Calu3 (cell line): ENCODE measurements at regions not wholly inside any gene's neighbourhood (a gene's known extent, or its start where the extent isn't known, plus 50 kb on each side); places are given as distances from the start of the nearest gene placed in this dataset.

Experiments used
- BruUV-seq: library from RNA; stranded (reverse); fragments of 400-500 nt; replicated peaks from 2 replicates; lab custom pipeline; 2021; lab: Mats Ljungman, UMichigan
- CTCF ChIA-PET: fragments of 300-600 bp; sonication (Branson Sonifier 250); formaldehyde crosslinking; loops from one replicate; lab custom pipeline; 2022; ENCODE audit warnings: antibody characterized with exemption; lab: Charles Lee
- DNase-seq: peaks from one replicate; pipeline ENCODE4 v3.0.0; 2022
- H3K27ac Mint-ChIP-seq: one replicate; pipeline ENCODE4 v1.8.0; 2022; ENCODE audit warnings: mixed read lengths; ENCODE audit not compliant: unreplicated experiment
- H3K27me3 Mint-ChIP-seq: one replicate; pipeline ENCODE4 v1.8.0; 2022; ENCODE audit warnings: mixed read lengths; ENCODE audit not compliant: unreplicated experiment
- H3K36me3 Mint-ChIP-seq: one replicate; pipeline ENCODE4 v1.8.0; 2022; ENCODE audit warnings: mild to moderate bottlenecking, moderate library complexity, mixed read lengths; ENCODE audit not compliant: insufficient read depth, unreplicated experiment
- H3K4me1 Mint-ChIP-seq: one replicate; pipeline ENCODE4 v1.8.0; 2022; ENCODE audit warnings: mild to moderate bottlenecking, low read depth, mixed read lengths; ENCODE audit not compliant: unreplicated experiment
- H3K4me3 Mint-ChIP-seq: one replicate; pipeline ENCODE4 v1.8.0; 2022; ENCODE audit warnings: mild to moderate bottlenecking, low read depth, moderate library complexity, mixed read lengths; ENCODE audit not compliant: unreplicated experiment
- H3K9me3 Mint-ChIP-seq: one replicate; pipeline ENCODE4 v1.8.0; 2022; ENCODE audit warnings: low read depth, mixed read lengths; ENCODE audit not compliant: unreplicated experiment
- intact Hi-C: fragments of 100-400 bp; cut with micrococcal nuclease; formaldehyde crosslinking; loops from one replicate; pipeline ENCODE4 v1.10.0; 2022; ENCODE audit not compliant: unreplicated experiment
- TF ChIP-seq, protein P1 (sequence below): fragments of 200-600 bp; IDR thresholded peaks from one replicate; pipeline ENCODE4 v1.8.0; 2022; ENCODE audit warnings: antibody characterized with exemption; ENCODE audit not compliant: unreplicated experiment

- Mint-ChIP-seq H3K36me3 (peaks cover 7% of the 10 kb centered on the region), H3K27me3 (no peaks in the 10 kb centered on the region), H3K9me3 (peaks cover 3% of the 10 kb centered on the region), H3K27ac (peak overlapping the region; percentile 21), H3K4me3 (no peak overlapping the region), H3K4me1 (peaks cover 83% of the 10 kb centered on the region)
- intact Hi-C loops, result loop anchor here (10.0 kb wide), 1 partner anchor 618 kb away; no protein-coding TSS in a partner anchor
- TF ChIP-seq, protein P1, sequence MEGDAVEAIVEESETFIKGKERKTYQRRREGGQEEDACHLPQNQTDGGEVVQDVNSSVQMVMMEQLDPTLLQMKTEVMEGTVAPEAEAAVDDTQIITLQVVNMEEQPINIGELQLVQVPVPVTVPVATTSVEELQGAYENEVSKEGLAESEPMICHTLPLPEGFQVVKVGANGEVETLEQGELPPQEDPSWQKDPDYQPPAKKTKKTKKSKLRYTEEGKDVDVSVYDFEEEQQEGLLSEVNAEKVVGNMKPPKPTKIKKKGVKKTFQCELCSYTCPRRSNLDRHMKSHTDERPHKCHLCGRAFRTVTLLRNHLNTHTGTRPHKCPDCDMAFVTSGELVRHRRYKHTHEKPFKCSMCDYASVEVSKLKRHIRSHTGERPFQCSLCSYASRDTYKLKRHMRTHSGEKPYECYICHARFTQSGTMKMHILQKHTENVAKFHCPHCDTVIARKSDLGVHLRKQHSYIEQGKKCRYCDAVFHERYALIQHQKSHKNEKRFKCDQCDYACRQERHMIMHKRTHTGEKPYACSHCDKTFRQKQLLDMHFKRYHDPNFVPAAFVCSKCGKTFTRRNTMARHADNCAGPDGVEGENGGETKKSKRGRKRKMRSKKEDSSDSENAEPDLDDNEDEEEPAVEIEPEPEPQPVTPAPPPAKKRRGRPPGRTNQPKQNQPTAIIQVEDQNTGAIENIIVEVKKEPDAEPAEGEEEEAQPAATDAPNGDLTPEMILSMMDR, result no peak
- CTCF ChIA-PET, result interaction anchor here (0.6 to 2.1 kb wide), 8 partner anchors 11 to 1075 kb away, joined by 3 to 14 read pairs (median 4); no protein-coding TSS in a partner anchor
- no TSS peak for BruUV-seq
- DNase-seq, result no peak
These were observed 780.8 kb upstream of the GOLIM4 start for GRCh38 chr3:168876346-168877035.

- Mint-ChIP-seq H3K36me3 (peaks cover 10% of the 10 kb centered on the region), H3K27ac (peak overlapping the region; percentile 45), H3K4me1 (peaks cover 84% of the 10 kb centered on the region), H3K27me3 (no peaks in the 10 kb centered on the region), H3K4me3 (no peak overlapping the region), H3K9me3 (peaks cover 3% of the 10 kb centered on the region)
- TF ChIP-seq, protein P1, result no peak
- DNase-seq, result no peak
- BruUV-seq, result no TSS peak
- intact Hi-C loops, result loop anchor here (5.0 to 10.0 kb wide), 3 partner anchors 154 to 622 kb away; no protein-coding TSS in a partner anchor
- CTCF ChIA-PET, result no interaction called here
These were observed 777.1 kb upstream of the GOLIM4 start for GRCh38 chr3:168872826-168873225.

DNA sequence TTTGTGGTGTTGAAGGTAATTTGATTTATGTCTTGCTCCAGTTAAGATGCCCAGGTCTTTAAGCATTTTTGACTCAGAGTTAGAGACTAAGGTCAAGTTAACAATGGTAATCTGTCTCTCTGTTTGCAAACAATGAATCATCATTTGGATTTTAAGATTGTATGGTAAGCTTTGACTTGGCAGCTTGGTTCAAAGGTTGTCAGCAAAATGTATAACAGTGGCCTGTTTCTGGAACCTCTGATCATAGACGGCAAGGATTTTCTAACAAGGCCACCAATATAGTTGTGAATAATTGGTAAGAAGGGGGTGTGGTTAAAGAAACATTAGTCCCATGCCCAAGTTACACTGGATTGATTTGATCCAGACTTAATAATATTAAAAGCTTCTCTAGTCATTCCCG is 775.2 kb upstream of the GOLIM4 start:
- H3K36me3 Mint-ChIP-seq, result peaks cover 8% of the 10 kb centered on the region
- TF ChIP-seq, protein P1, result no peak
- intact Hi-C loops, result loop anchor here (2.0 to 10.0 kb wide), 7 partner anchors 18 to 798 kb away; no protein-coding TSS in a partner anchor
- peak overlapping the region; percentile 78 for H3K27ac Mint-ChIP-seq
- CTCF ChIA-PET, result interaction anchor here (0.8 to 2.0 kb wide), 6 partner anchors 11 to 1096 kb away, joined by 3 to 8 read pairs (median 4); partner anchors contain the start of gene SEC62
- H3K4me3 Mint-ChIP-seq, result peak overlapping the region; percentile 20
- H3K9me3 Mint-ChIP-seq, result peaks cover 3% of the 10 kb centered on the region
- BruUV-seq, result no TSS peak
- DNase-seq, result peak; percentile 41
- H3K4me1 Mint-ChIP-seq, result peaks cover 86% of the 10 kb centered on the region
- H3K27me3 Mint-ChIP-seq, result no peaks in the 10 kb centered on the region

- peak; percentile 34 for DNase-seq
- intact Hi-C loops, result loop anchor here (2.0 to 10.0 kb wide), 3 partner anchors 267 to 880 kb away; no protein-coding TSS in a partner anchor
- CTCF ChIA-PET, result interaction anchor here (0.6 to 3.1 kb wide), 19 partner anchors 10 to 881 kb away, joined by 3 to 28 read pairs (median 5); no protein-coding TSS in a partner anchor
These were observed 769.4 kb upstream of the GOLIM4 start for GRCh38 chr3:168865022-168865551.

More at GRCh38 chr3:168865022-168865551, 769.4 kb upstream of the GOLIM4 start:
- peak overlapping the region; percentile 49 for H3K4me3 Mint-ChIP-seq
- H3K27ac Mint-ChIP-seq, result no peak overlapping the region
- H3K9me3 Mint-ChIP-seq, result no peaks in the 10 kb centered on the region
- TF ChIP-seq, protein P1, result peak; percentile 89
- H3K36me3 Mint-ChIP-seq, result no peaks in the 10 kb centered on the region
- peaks cover 90% of the 10 kb centered on the region for H3K4me1 Mint-ChIP-seq
- no peaks in the 10 kb centered on the region for H3K27me3 Mint-ChIP-seq
- BruUV-seq, result no TSS peak
